Stomach (tissue), 8 donors: ENCODE measurements at regions not wholly inside any gene's neighbourhood (a gene's known extent, or its start where the extent isn't known, plus 50 kb on each side); places are given as distances from the start of the nearest gene placed in this dataset.

ENCODE experiments used
- DNase-seq, 2 donors: peaks; one replicate each; pipeline versions ENCODE4 v3.0.0 to v3.0.0-alpha.2; 2013 to 2019
- H3K27ac ChIP-seq, 5 donors: fragments of 200-600 bp in 4 of 5; sonication (generic) in 4 of 5; one replicate each; pipeline ENCODE4 v1.5.1; 2013 to 2019; ENCODE audit warnings: mild to moderate bottlenecking in 1 of 5, moderate library complexity in 1 of 5
- H3K27me3 ChIP-seq, 3 donors: fragments of 200-600 bp; sonication (generic); one replicate each; pipeline ENCODE4 v1.5.1; 2017 to 2019; ENCODE audit warnings: mixed run types in 1 of 3
- H3K36me3 ChIP-seq, 4 donors: fragments of 200-600 bp; sonication (generic); 1 replicate in 3 of 4; 2 replicates in 1 of 4; pipeline ENCODE4 v1.5.1; 2016 to 2019
- H3K4me1 ChIP-seq, 4 donors: fragments of 200-600 bp; sonication (generic); one replicate each; pipeline ENCODE4 v1.5.1; 2016 to 2019
- H3K4me3 ChIP-seq, 4 donors: fragments of 200-600 bp; sonication (generic) in 3 of 4; one replicate each; pipeline ENCODE4 v1.5.1; 2016 to 2019; ENCODE audit warnings: mild to moderate bottlenecking in 1 of 4
- H3K9me3 ChIP-seq, 4 donors: fragments of 200-600 bp; sonication (generic); one replicate each; pipeline ENCODE4 v1.5.1; 2016 to 2019
- EP300 ChIP-seq: sonication (generic); formaldehyde crosslinking; IDR thresholded peaks from one replicate; pipeline ENCODE4 v1.6.1; 2017; ENCODE audit warnings: antibody characterized with exemption
- POLR2A ChIP-seq, 4 donors: fragments of 450-650 bp; IDR thresholded peaks; one replicate each; pipeline ENCODE4 v1.6.1; 2016; ENCODE audit warnings: antibody characterized with exemption in 4 of 4, control low read depth in 2 of 4, mild to moderate bottlenecking in 1 of 4, moderate library complexity in 1 of 4
- POLR2AphosphoS5 ChIP-seq, 3 donors: sonication (generic); formaldehyde crosslinking; IDR thresholded peaks; one replicate each; pipeline ENCODE4 v1.6.1; 2016; ENCODE audit warnings: antibody characterized with exemption in 3 of 3
- WGBS, 5 donors: extraction: QIAGEN DNeasy Blood & Tissue Kit in 3 of 5; methylation state at CpG; one replicate each; pipeline versions ENCODE4 v1.1.5 to v1.1.7; 2013 to 2018; 5-methylcytosine and 5-hydroxymethylcytosine counted together
- intact Hi-C: fragments of 100-400 bp; cut with DNase I; formaldehyde crosslinking; loops from one replicate; pipeline ENCODE4 v1.15.1; 2023; ENCODE audit warnings: low total_unique reads
- TF ChIP-seq, protein P1 (sequence below), 7 experiments: fragments of 450-650 bp in 4 of 7; fragments of 200-600 bp in 3 of 7; sonication (generic) in 3 of 7; IDR thresholded peaks; one replicate each; pipeline ENCODE4 v1.5.1; 2016 to 2019; ENCODE audit warnings: antibody characterized with exemption in 7 of 7, control low read depth in 2 of 7, mild to moderate bottlenecking in 1 of 7
- donor health status: healthy with polysubstance abuse.
- donor health status: Bipolar disorder and iron deficiency.
- donor health status: healthy.

DNA sequence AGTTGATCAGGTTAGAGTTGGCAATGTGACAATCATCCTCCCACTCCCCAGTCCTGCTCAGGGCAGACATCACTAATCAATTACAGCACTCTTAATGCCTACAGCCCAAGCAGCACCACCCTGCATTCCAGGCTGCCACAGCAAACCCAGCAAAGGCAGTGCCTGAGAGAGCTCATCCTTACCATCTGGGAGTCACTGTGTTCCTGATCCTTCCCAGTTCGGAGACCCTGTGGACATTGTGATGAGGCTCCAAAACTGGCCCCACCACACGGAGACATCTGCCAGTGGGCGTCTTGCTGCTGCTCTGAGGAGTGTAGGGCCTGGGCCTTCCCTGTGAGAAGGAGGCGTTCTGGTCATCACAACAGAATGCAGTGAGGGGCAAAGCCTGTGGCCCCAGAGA lies 216.5 kb upstream of the CST7 start:
- Histone ChIP-seq H3K27ac (no peak overlapping the region), H3K27me3 (no peaks in the 10 kb centered on the region), H3K4me3 (no peak overlapping the region), H3K4me1 (peaks cover 0 to 17% (median 7%) of the 10 kb centered on the region in 4 donors), H3K9me3 (no peaks in the 10 kb centered on the region), H3K36me3 (no peaks in the 10 kb centered on the region)
- WGBS, 5 donors: 81 to 100% (median 96%) methylated on average over 1 to 4 of the region's 4 CpGs
- TF ChIP-seq POLR2AphosphoS5 (IDR thresholded peaks at IDR 0.05) (no peak), EP300 (no peak), POLR2A (IDR thresholded peaks at IDR 0.05) (no peak)
- TF ChIP-seq, protein P1, sequence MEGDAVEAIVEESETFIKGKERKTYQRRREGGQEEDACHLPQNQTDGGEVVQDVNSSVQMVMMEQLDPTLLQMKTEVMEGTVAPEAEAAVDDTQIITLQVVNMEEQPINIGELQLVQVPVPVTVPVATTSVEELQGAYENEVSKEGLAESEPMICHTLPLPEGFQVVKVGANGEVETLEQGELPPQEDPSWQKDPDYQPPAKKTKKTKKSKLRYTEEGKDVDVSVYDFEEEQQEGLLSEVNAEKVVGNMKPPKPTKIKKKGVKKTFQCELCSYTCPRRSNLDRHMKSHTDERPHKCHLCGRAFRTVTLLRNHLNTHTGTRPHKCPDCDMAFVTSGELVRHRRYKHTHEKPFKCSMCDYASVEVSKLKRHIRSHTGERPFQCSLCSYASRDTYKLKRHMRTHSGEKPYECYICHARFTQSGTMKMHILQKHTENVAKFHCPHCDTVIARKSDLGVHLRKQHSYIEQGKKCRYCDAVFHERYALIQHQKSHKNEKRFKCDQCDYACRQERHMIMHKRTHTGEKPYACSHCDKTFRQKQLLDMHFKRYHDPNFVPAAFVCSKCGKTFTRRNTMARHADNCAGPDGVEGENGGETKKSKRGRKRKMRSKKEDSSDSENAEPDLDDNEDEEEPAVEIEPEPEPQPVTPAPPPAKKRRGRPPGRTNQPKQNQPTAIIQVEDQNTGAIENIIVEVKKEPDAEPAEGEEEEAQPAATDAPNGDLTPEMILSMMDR (IDR thresholded peaks at IDR 0.05): no peak
- no peak for DNase-seq
- intact Hi-C loops: no loop called here

DNA sequence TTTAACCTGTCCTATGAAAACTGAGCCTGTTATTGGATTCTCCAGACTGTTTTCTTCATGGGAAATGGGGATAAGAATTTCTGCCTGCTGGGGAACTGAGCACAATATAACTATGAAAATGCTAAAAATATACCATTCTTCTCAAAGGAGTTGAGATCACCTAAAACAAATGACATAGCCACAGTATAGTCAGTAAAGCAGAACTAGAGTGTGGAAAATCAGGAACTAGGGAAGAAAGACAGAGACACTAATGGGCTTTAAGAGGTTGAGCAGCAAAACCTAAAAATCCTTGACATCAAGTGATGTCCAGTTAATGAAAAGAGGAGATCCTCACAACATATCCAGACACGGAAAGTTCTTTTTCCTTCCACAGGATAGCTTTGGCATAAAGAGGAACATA lies 215.7 kb upstream of the CST7 start:
- no peak for DNase-seq
- Histone ChIP-seq H3K27ac (no peak overlapping the region), H3K4me1 (peaks cover 0 to 17% (median 7%) of the 10 kb centered on the region in 4 donors), H3K9me3 (no peaks in the 10 kb centered on the region), H3K36me3 (no peaks in the 10 kb centered on the region), H3K4me3 (no peak overlapping the region), H3K27me3 (no peaks in the 10 kb centered on the region)
- intact Hi-C loops: no loop called here
- TF ChIP-seq POLR2AphosphoS5 (IDR thresholded peaks at IDR 0.05) (no peak), POLR2A (IDR thresholded peaks at IDR 0.05) (no peak), EP300 (no peak)
- TF ChIP-seq, protein P1 (IDR thresholded peaks at IDR 0.05): no peak
- WGBS, 5 donors: 82 to 100% (median 93%) methylated on average over 1 of the region's 1 CpG

DNA sequence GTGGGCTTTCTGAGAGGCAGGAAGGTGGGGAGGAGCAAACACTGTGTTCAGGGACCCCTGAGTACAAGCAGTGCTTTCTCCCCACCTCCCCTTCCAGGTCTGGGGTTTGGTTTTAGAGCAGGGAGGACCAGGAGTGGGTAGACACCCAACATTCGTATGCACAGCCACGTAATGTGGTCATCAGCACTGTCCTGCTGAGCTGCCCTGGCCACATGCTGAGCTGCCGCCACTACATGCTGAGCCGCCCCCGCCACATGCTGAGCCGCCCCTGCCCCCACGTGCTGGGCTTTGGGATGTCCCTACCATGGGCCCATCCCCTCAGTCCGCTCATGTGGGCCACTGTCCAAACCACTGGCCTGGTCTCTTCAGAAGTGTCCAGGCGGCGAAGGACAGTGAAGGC lies 214.9 kb upstream of the CST7 start:
- Histone ChIP-seq H3K4me3 (no peak overlapping the region), H3K27me3 (no peaks in the 10 kb centered on the region), H3K4me1 (peaks cover 0 to 17% (median 7%) of the 10 kb centered on the region in 4 donors), H3K36me3 (no peaks in the 10 kb centered on the region), H3K27ac (no peak overlapping the region), H3K9me3 (no peaks in the 10 kb centered on the region)
- intact Hi-C loops: no loop called here
- 88 to 99% (median 94%) methylated on average over 7 to 10 of the region's 10 CpGs for WGBS, 5 donors
- no peak for DNase-seq
- TF ChIP-seq, protein P1 (IDR thresholded peaks at IDR 0.05): no peak
- no peak for TF ChIP-seq EP300
- no peak for TF ChIP-seq POLR2AphosphoS5 (IDR thresholded peaks at IDR 0.05)
- no peak for TF ChIP-seq POLR2A (IDR thresholded peaks at IDR 0.05)

DNA sequence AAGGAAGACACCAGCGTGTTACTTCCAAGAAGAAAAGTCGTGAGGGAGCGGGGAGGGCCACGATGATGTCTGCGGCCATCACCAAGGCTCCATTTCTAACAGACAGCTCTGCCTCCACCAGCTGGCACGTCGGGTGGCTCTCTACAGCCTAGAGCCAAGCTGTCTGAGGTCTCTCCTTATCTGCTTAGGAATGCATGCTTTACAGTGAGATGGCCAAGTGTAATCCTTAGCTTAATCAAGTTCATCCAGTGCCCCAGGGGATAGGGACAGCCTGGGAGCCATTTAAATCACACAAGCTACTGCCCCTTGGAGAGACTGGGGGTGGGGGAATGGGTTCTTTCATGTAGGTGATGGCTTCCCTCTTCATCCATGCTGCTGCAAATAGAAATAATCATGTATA lies 213.8 kb upstream of the CST7 start:
- Histone ChIP-seq H3K27me3 (no peaks in the 10 kb centered on the region), H3K4me3 (no peak overlapping the region), H3K36me3 (no peaks in the 10 kb centered on the region), H3K9me3 (no peaks in the 10 kb centered on the region), H3K27ac (no peak overlapping the region), H3K4me1 (peaks cover 0 to 24% (median 9%) of the 10 kb centered on the region in 4 donors)
- 65 to 88% (median 80%) methylated on average over 7 of the region's 7 CpGs for WGBS, 5 donors
- TF ChIP-seq POLR2A (IDR thresholded peaks at IDR 0.05) (no peak), POLR2AphosphoS5 (IDR thresholded peaks at IDR 0.05) (no peak), EP300 (no peak)
- TF ChIP-seq, protein P1 (IDR thresholded peaks at IDR 0.05): no peak
- DNase-seq: no peak
- intact Hi-C loops: no loop called here
